Stimulated activated CD4-positive, alpha-beta T cell treated with anti-CD3 and anti-CD28 coated beads, Interleukin-12 subunit alpha, Interleukin-12 subunit beta, amount 100 ng/mL, for 48 hours (primary cell): ENCODE measurements at regions not wholly inside any gene's neighbourhood (a gene's known extent, or its start where the extent isn't known, plus 50 kb on each side); places are given as distances from the start of the nearest gene placed in this dataset.
"Not testable (repeated sequence)": the region's sequence is repeated elsewhere in the genome, so short reads cannot be mapped to it uniquely, and the experiment has no call there.

ENCODE experiments used
- DNase-seq, 3 donors: peaks; one replicate each; pipeline ENCODE4 v3.0.0-alpha.2; 2020; ENCODE audit warnings: low read depth in 2 of 3, low spot score in 1 of 3

DNA sequence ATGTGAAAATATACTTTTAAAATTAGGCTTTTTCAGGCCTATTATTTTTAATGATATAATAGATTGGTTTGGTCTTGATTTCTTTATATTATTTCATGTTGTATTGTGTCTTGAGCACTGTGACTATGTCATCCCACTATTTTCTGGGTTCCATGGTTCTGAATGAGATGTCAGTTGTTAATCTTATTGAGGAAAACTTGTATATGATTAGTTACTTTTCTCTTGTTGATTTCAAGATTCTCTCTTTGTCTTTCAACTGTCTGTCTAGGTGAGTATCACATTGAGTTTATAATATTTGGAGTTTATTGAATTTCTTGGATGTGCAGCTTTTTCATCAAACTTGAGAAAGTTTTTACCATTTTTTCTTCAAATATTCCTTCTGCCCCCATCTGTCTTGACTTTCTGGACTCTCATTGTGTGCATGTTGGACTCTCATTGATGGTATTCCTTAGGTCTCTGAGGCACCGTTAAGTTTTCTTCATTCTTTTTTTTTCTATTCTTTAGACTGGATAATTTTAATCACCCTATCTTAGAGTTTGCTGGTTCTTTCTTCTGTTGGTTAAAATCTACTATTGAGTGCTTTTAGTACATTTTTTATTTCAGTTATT lies 175.8 kb downstream of the TMEM167A start:
- DNase-seq: no peak

DNA sequence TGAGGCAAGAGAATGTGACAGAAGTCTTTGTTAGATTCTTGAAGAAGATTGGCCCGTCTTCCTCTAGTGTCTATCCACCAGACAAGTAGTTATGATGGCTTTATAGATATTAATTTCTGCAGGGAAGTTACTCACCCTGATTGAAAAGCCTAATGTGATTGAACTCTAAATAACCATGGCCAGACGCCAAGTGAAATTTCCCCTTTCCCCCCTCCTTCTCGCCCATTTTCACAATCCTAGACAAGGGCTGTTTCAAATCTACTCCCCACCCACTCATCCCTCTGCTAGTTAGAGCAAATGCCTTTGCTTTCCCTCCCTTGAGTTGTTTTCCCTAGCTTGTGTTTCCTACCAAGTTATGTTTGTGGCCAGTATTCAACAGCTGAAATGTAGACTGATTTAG lies 182.5 kb downstream of the TMEM167A start:
- no peak for DNase-seq

DNA sequence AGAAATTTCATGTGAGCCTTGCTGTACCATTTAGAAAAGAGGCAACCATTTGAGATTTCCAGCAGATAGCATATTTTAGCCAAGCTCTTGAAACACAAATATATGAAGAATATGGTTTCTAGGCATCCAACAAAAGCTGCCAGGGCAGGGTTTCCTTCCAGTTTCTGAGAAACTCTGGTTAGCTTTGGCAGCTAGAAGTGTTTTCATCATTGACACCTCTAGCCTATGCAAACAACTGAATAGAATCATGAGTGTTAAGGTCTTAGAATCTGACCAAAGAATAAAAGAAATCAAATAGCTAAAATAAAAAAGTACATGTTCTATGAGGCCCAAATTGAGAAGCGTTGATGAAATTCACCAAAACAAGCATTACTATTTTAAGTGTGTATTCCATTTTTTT lies 188.1 kb downstream of the TMEM167A start:
- DNase-seq: no peak

DNA sequence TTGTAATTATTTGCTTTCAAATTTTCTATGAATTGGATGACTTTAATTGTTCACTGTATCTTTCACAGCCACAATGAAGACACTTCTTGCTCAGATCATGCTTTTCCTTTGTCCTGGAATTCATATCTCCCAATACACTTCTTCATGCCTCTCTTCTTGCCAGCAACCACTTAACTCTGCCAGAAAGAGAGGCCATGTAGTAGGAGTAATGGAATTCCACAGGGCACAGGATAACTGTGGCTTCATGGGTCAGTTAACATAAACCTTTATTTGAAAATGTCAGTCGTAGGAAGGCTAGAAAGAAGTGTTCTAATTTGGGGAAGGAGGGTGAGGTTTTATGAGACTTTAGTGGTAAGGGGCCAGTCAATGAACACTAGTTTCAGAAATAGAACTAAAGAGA lies 190.3 kb downstream of the TMEM167A start:
- no peak for DNase-seq

DNA sequence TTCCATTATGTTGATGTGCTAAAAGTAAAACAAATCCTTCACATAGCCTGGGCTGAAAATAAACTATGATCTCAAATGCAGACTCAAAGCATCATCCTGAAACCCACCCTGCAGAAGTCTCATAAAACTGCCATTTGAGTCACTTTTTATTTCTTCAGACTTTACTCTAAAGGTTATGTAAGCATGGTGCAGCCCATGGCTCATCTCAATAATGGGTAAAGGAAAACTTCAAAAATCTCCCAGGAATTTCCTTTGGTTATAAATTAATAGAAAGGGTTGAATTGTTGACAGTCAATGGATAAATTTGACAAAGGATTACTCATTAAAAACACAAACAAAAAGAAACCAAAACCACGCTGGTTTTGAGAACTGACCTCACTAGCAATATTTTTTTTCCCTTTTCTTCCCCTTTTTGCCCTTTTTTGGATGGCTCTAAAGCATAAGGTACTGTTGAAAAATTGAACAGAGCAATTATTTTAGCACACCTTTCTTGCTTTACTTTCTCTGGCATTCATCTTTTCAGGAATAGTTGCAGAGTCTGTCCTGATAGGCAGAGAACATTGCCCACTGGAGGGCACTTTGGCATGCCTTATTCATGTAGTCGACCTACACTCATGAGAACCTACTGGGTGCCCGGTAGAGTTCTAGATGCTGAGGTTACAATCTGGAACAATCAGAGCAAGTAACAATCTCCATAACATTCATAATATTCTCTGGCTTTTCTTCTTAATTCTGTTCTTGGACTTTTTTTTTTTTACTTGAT lies 191.4 kb downstream of the TMEM167A start:
- DNase-seq: no peak

DNA sequence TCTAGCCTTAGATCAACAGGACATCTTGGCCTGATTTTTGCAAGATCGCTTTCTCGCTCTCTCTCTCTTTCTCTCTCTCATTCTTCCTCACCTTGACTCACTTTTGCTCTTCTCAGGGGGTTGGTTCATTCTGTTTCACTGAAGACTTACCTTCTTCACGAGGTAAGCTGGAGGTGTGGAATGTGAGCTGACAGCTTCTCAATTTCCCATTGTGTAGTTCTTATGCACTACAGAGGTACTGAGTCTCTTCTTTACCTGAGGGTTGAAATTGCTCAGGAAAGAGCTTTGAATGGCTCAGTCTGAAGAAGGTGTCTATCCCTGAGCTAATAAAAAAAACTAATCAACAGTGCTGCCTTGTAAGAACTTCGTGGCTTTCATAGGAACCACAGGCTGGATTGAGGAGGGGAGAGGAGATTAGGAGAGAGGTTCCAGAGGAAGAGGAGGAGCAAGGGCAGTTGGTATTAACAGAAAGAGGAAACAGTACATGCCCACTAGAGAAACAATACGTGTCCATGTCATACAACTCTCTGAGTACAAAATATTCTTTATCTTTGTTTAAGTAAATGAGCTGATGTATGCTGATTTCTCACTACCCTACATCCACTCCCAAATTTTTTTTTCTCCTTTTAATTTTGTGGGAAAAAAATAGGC lies 192.2 kb downstream of the TMEM167A start:
- DNase-seq: no peak

DNA sequence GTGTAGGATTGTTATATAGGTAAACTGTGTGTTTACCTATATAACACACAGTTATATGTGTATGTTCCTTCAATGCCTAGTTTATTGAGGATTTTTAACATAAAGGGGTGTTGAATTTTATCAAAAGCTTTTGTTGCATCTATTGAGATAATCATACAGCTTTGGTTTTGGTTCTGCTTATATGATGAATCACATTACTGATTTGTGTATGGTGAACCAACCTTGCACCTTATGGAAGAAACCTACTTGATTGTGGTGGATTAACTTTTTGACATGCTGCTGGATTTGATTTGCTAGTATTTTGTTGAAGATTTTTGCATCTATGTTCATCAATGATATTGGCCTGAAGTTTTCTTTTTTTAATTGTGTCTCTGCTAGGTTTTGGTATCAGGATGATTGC lies 194.9 kb downstream of the TMEM167A start:
- no peak for DNase-seq

DNA sequence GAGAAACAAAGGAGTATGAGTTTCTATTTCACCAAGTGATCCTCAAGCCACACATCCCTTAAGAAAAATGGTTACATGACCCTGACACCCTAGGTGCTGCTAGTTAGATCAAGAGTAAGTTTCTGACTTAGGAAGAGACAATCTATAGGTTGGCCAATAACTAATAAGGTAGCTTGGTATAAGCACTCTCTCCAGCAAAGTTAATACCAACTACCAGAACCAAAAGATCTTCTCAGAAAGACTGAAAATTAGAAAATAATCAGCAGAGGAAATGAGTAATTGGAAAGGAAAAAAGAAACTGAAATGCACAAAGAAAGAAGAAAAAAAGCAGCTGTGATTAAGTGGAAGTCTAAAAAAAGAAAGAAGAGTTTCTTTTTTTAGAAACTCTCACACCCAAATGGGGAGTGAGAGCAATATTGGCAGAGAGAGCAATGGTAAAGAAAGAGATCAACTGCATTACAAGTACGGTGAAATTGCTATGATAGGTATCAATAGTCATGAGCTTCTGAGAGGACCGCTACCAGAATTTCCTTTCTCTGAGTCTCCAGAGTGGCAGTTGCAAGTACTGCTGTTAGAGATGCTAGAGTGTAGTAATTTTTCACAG lies 195.5 kb downstream of the TMEM167A start:
- DNase-seq: no peak

DNA sequence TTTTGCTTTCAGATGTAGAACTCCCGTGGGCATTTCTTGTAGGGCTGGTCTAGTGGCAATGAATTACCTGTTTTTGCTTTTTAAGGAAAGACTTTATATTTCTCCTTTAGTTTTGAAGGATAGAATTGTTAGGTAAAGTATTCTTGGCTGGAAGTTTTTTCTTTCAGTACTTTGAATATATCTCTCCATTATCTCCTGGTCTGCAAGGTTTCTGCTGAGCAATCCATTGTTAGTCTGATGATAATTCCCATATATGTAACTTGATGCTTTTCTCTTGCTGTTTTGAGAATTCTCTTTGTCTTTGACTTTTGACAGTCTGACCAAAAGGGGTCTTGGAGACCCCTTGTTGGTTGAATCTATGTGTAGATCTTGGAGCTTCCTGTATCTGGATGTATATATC lies 198.1 kb downstream of the TMEM167A start:
- DNase-seq: no peak

DNA sequence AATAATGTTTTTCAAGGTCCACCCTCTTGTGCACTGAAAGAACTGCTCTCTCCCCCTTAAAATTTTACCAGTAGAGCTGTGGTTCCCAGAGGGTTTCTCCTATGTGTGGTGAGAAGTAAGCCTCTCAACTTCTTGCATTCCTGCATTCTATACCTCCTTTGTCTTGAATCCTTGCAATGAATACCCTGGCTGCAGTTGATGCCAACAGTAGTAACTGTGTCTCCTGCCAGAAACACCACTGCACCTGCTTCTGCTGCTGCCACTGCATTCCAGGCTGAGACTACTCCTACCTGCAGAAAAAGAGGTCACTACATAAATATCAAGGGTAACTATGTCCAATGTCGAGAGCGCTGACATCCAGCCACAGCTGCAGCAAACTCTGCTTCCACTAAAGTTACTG lies 203.7 kb downstream of the TMEM167A start:
- no peak for DNase-seq

DNA sequence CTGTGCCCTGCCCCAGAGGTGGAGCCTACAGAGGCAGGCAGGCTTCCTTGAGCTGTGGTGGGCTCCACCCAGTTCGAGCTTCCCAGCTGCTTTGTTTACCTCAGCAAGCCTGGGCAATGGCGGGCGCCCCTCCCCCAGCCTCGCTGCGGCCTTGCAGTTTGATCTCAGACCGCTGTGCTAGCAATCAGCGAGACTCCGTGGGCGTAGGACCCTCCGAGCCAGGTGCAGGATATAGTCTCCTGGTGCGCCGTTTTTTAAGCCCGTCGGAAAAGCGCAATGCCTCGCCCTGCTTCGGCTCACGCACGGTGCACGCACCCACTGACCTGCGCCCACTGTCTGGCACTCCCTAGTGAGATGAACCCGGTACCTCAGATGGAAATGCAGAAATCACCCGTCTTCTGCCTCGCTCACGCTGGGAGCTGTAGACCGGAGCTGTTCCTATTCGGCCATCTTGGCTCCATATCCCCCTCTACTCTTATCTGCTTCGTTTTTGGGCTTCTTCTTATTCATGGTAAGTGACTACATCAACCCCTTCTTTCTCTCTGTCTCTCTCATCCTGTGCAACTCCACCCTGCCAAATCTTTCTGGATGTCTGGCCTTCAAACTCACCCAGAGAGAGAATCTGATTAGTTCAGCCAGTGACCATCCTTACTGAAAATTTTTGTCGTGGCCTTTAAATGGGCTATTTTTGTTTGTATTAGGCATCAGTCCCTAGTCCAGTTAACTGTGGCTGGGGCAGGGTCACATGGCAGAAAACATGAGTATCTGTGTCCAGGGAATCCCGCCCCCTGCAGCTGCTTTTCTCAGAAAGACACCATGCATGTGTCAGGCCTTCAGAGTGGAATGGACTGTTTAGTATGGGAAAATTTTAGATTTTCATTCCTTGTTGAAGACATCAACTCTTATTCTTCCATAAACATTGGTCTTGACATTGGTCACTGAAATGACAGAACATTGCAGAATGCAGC lies 204.6 kb downstream of the TMEM167A start:
- not testable (repeated sequence) for DNase-seq

DNA sequence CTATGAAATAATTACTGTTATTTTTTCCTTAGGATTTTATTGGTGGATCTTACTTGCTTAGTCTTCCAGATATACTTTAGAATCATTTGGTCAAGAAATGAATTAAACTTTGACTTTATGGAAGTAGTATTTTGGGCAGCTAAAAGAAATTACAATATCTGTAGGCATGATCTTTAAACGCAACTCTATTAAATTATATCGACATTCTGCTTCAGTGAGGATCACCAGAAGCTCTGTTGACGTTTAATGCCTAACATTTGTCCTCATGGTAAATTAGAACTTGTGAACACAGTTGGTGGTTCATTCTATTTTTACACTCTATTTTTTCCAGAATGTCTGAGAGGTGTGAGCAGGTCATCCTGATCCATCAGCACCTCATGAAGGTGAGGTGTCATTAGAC lies 211.6 kb downstream of the TMEM167A start:
- no peak for DNase-seq

DNA sequence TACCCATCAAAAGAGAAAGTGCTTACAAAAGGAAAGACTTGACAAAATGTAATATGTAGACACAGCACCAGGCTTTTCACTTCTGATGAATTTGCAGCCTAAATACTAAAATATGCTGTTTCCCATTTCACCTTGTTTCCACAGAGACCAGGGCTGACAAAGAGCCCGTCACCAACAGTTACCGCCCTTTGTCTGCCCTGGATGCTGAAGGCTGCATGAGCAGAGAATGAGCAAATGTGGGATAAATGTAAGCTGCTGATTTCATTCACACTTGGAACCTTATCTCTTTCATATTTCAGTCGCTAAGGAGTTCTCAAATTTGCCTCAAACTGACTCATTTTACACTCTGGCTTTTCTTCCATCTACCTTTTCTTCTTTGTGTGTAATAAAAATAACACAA lies 213.9 kb downstream of the TMEM167A start:
- DNase-seq: no peak

DNA sequence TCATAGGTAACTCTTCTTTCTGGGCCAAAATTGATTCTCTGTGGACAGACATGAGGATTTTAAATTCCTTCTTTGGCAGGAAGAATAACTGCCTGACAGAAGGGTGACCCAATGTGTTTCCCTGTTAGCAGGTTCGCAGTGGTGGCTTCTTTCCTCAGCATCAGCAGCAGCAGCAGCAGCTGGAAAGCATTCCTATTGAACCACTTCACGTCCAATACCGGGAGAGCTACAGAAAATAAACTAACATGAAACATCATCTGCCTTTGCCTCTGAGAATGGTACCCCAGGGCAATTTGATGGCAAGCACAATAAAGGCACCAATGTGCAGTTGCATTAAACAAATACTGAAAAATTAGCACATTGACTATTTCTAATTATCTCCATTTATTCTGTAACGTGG lies 214.5 kb downstream of the TMEM167A start:
- no peak for DNase-seq

DNA sequence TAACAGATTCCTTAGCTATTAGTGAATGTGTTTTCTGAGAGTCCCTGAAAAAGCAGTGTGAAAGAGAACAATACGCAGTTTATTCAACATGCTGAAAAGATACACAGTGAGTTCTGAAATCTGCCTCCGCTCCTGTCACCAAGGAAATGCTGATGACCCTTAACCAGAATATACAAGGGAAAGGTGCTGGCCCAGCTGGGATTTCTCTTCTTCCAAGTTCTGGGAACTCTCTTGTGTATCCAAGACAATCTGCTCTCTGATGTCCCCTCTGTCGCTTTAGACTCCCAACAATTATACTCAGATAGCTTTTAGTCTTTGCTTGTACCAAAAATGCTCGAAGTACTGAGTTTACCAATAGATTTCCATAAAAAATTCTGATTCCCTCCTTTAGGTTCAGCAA lies 214.9 kb downstream of the TMEM167A start:
- no peak for DNase-seq

DNA sequence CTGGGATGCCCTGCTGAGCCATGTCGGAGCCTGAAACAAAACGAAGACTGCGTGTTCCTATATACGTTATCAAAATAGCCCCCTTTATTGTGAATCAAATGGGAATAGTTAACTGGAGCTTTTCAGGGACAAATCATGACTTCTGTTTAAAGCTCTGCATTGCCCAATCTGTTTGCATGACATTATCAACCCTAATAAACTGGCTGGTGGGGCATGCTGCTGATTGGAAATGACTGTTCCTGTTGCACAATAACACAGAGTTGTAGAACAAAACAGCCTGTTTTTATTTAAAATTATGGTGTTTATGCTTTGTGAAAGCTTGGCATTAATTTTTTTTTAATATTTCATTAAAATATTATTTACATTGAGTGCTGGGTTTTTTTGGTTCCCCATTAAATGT lies 215.5 kb downstream of the TMEM167A start:
- no peak for DNase-seq

DNA sequence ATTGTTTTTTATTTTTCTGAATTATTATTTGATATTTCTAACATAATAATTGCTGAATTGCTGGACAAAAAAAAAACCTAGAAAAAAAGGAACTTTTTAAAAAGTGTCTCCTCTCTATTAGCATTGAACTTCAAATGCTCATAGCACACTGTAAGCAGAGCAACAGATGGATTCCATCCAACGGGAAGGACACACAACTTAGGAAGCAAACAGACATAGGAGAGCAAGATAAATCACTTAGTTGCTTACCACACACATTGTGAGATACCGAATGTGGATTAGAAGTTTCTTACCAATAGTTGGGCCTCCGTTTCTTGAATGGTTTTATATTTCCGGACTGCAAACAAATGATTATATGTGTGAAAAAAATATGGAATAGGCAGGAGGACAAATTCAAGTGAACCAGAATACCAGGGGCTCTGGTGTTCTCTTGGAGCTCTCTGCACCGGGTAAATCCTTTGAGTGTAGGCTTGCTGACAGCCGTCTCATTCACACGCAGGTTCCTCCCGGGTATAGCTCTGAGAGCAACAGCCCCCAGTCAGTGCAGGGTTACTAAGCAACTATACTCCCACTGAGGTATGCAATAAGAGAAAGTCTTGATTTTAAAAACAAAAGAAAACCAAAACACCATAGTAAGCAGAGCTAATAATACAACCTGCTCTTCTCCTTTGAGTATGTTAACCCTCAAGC lies 217.6 kb downstream of the TMEM167A start:
- DNase-seq: no peak

DNA sequence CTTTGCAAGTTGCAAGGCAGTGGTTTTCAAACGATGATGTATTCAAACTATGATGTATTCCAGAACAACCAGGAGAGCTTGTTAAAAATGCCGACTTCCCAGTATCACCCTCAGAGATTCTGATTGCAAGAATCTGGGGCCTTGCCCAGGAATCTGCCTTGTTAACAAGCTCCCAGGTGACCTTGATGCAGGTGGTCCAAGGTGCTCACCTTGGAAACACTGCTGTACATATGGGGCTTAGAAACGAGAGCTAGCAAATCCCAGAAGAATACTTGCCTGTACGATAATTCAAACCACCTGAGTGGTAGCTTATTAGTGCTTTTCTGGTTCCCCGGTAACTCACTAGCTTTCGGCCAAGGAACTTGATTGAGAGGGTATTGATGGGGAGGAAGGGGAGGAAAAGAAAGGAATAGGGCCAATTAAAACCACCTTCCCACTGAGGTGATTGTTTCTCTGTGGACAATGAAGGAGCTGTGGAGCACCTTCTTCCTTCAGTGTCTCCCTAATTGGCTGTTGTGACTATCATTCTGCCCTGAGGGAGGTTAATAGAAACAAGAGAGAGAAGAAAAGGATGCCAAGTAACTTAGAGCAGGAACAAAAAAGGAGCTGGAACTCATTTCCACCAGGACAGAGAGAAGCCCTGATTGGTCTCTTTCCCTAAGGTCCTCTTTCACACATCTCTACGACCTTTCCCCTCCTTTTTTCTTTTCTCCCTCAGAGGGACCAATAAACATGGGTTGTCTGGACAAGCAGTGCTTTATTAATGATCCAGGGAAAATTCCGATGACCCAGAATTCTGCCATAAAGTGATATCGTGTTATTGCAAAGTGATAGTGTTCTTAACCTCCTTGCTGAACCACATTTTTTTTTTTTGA lies 218.8 kb downstream of the TMEM167A start:
- no peak for DNase-seq

DNA sequence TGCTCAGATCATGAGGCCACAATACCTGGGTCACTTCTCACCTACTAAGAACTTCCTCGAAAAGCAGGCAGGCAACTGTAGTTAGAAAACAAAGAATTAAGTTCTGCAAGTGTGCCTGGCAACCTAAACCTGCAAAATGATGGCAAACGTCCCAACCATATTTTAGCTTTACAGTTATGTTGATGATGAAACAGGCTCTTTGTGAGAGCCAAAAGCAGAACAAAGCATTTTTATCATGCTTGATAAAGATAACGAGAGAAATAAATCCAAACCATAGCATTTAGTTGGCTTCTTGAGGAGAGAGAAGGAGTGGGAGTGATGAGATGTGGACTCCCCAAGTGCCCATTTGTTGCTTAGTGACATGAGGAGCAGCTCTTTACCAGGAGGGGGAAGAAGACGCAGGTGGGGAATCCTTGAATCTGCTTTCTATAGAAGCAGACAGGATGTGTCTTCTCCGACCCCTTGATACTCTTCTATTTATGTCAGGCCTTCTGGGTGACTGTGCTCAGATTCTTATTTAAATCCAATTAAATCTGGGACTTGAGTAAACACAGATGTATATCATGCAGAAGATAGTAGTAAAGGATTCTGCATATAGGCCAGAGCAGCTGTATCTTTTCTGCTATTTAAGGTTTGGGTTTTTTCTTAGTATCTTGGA lies 221.2 kb downstream of the TMEM167A start:
- DNase-seq: no peak
